IMR-90 (cell line): ENCODE measurements at regions not wholly inside any gene's neighbourhood (a gene's known extent, or its start where the extent isn't known, plus 50 kb on each side); places are given as distances from the start of the nearest gene placed in this dataset.

Experiments used
- ATAC-seq: fragments of 200-7000 bp; cut with Tn5 transposase; 2 replicates; pipeline ENCODE4 v1.9.1; 2020; ENCODE audit warnings: low read depth, mild to moderate bottlenecking, moderate library complexity
- BruUV-seq: library from RNA; stranded (reverse); fragments of 400-500 nt; replicated peaks from 2 replicates; lab custom pipeline; 2021; lab: Mats Ljungman, UMichigan
- CTCF ChIA-PET: fragments of 300-600 bp; formaldehyde crosslinking; extraction: SDS; loops from one replicate; lab custom pipeline; 2021; ENCODE audit warnings: antibody characterized with exemption; lab: Yijun Ruan, JAX
- POLR2A ChIA-PET: fragments of 300-600 bp; sonication (Branson Sonifier 250); formaldehyde crosslinking; loops from one replicate; lab custom pipeline; 2022; ENCODE audit warnings: antibody characterized with exemption; ENCODE audit not compliant: unreplicated experiment; lab: Charles Lee
- DNase-seq: peaks from one replicate; pipeline ENCODE4 v3.0.0; 2013
- H2AFZ ChIP-seq: replicated peaks from 2 replicates; pipeline ENCODE3; 2013; ENCODE audit warnings: low read length, mild to moderate bottlenecking; ENCODE audit not compliant: poor library complexity
- H2AK5ac ChIP-seq: 2 replicates; pipeline ENCODE4 v1.6.1; 2013; ENCODE audit warnings: low read depth, low read length, inconsistent platforms
- H2AK9ac ChIP-seq: replicated peaks from 2 replicates; pipeline ENCODE3; 2013; ENCODE audit warnings: mild to moderate bottlenecking, low read depth, low read length, moderate library complexity; ENCODE audit not compliant: poor library complexity
- H2BK120ac ChIP-seq: 2 replicates; pipeline ENCODE4 v1.6.1; 2013; ENCODE audit warnings: low read depth, low read length, inconsistent platforms
- H2BK15ac ChIP-seq: 3 replicates; pipeline ENCODE4 v1.6.1; 2013; ENCODE audit warnings: low read depth, low read length, inconsistent platforms
- H2BK20ac ChIP-seq: 2 replicates; pipeline ENCODE4 v1.6.1; 2013; ENCODE audit warnings: low read depth, mild to moderate bottlenecking, inconsistent platforms, low read length, moderate library complexity
- H2BK5ac ChIP-seq: 2 replicates; pipeline ENCODE4 v1.6.1; 2013; ENCODE audit warnings: mild to moderate bottlenecking, low read depth, low read length, inconsistent platforms; ENCODE audit not compliant: poor library complexity, severe bottlenecking
- H3K14ac ChIP-seq: replicated peaks from 2 replicates; pipeline ENCODE4 v1.6.1; 2013; ENCODE audit warnings: low read depth, low read length, inconsistent platforms
- H3K18ac ChIP-seq: 2 replicates; pipeline ENCODE4 v1.6.1; 2013; ENCODE audit warnings: low read depth, low read length, control low read depth
- H3K23ac ChIP-seq: 2 replicates; pipeline ENCODE4 v1.6.1; 2013; ENCODE audit warnings: low read depth, low read length, inconsistent platforms
- H3K27ac ChIP-seq: 2 replicates; pipeline ENCODE4 v1.5.1; 2013; ENCODE audit warnings: mild to moderate bottlenecking, control low read depth, low read length; ENCODE audit not compliant: insufficient read depth
- H3K27me3 ChIP-seq: 2 replicates; pipeline ENCODE4 v1.6.1; 2013; ENCODE audit warnings: low read length; ENCODE audit not compliant: control insufficient read depth, insufficient read depth
- H3K36me3 ChIP-seq: 2 replicates; pipeline ENCODE4 v1.6.1; 2013; ENCODE audit warnings: low read length, mixed read lengths; ENCODE audit not compliant: control insufficient read depth, insufficient read depth
- H3K4ac ChIP-seq: 2 replicates; pipeline ENCODE4 v1.6.1; 2013; ENCODE audit warnings: low read depth, low read length, inconsistent platforms
- H3K4me1 ChIP-seq: 2 replicates; pipeline ENCODE4 v1.6.1; 2013; ENCODE audit warnings: low read length, mixed read lengths; ENCODE audit not compliant: control insufficient read depth, insufficient read depth
- H3K4me2 ChIP-seq: 2 replicates; pipeline ENCODE4 v1.6.1; 2013; ENCODE audit warnings: low read depth, mild to moderate bottlenecking, control low read depth, low read length, moderate library complexity
- H3K4me3 ChIP-seq: 2 replicates; pipeline ENCODE4 v1.5.1; 2013; ENCODE audit warnings: low read depth, mild to moderate bottlenecking, control low read depth, low read length, moderate library complexity; ENCODE audit not compliant: insufficient read depth
- H3K56ac ChIP-seq: 2 replicates; pipeline ENCODE4 v1.6.1; 2013; ENCODE audit warnings: low read length, inconsistent platforms; ENCODE audit not compliant: insufficient read depth; ENCODE audit errors: extremely low read depth
- H3K79me1 ChIP-seq, 2 experiments: 2 replicates each; pipeline ENCODE4 v1.6.1; 2013; ENCODE audit warnings: low read length in 2 of 2, inconsistent platforms in 1 of 2, low read depth in 1 of 2
- H3K9ac ChIP-seq: 2 replicates; pipeline ENCODE4 v1.6.1; 2013; ENCODE audit warnings: low read depth, low read length, control low read depth
- H3K9me1 ChIP-seq: 2 replicates; pipeline ENCODE4 v1.6.1; 2013; ENCODE audit warnings: low read length, inconsistent platforms; ENCODE audit not compliant: insufficient read depth
- H3K9me3 ChIP-seq: 2 replicates; pipeline ENCODE4 v1.6.1; 2013; ENCODE audit warnings: low read length; ENCODE audit not compliant: control insufficient read depth, insufficient read depth
- H4K20me1 ChIP-seq: 2 replicates; pipeline ENCODE4 v1.6.1; 2013; ENCODE audit warnings: low read length, inconsistent platforms; ENCODE audit not compliant: insufficient read depth
- H4K5ac ChIP-seq: 2 replicates; pipeline ENCODE4 v1.6.1; 2013; ENCODE audit warnings: mild to moderate bottlenecking, low read depth, low read length, control low read depth
- H4K8ac ChIP-seq, 2 experiments: 2 replicates each; pipeline ENCODE4 v1.6.1; 2013; ENCODE audit warnings: low read depth in 2 of 2, low read length in 2 of 2, control low read depth in 1 of 2, inconsistent platforms in 1 of 2
- H4K91ac ChIP-seq: 2 replicates; pipeline ENCODE4 v1.6.1; 2013; ENCODE audit warnings: low read depth, low read length, inconsistent platforms; ENCODE audit not compliant: insufficient read depth
- RAD21 ChIP-seq: IDR thresholded peaks from 2 replicates; pipeline ENCODE4 v1.6.1; 2012; ENCODE audit warnings: low read length, improper control_type of control experiment
- RCOR1 ChIP-seq: IDR thresholded peaks from 2 replicates; pipeline ENCODE4 v1.6.1; 2012; ENCODE audit warnings: mild to moderate bottlenecking, low read length, improper control_type of control experiment; ENCODE audit not compliant: insufficient replicate concordance
- whole genome bisulfite sequencing, 2 experiments: methylation state at CpG; one replicate each; pipeline versions ENCODE4 v1.1.5 to v1.1.7; 2013; ENCODE audit warnings: missing lambda C conversion rate in 2 of 2; ENCODE audit not compliant: insufficient read length in 1 of 2; ENCODE audit errors: extremely low coverage in 2 of 2; 5-methylcytosine and 5-hydroxymethylcytosine counted together
- dilution Hi-C: fragments of 300-500 bp; cut with HindIII; formaldehyde crosslinking; loops from one replicate; pipeline ENCODE4 v1.14.3; 2018; ENCODE audit warnings: low sequenced_read_pairs; ENCODE audit not compliant: unreplicated experiment
- in situ Hi-C: fragments of 300-500 bp; cut with MboI; formaldehyde crosslinking; loops from 3 replicates; pipeline ENCODE4 v1.14.3; 2019; ENCODE audit warnings: low sequenced_read_pairs, inconsistent platforms, mixed read lengths
- intact Hi-C: fragments of 100-400 bp; cut with micrococcal nuclease; formaldehyde crosslinking; loops from 2 replicates; pipeline ENCODE4 v1.10.0; 2022

GRCh38 chr2:212628586-212628985, 90.0 kb upstream of the ERBB4 start:
- Histone ChIP-seq H3K27ac (no peak overlapping the region), H3K9me1 (no peaks in the 10 kb centered on the region), H2BK15ac (no peak overlapping the region), H2AK5ac (no peak overlapping the region), H2BK20ac (no peak overlapping the region), H3K14ac (no peak overlapping the region), H3K4me1 (no peaks in the 10 kb centered on the region), H3K9me3 (no peaks in the 10 kb centered on the region), H3K9ac (no peak overlapping the region), H3K18ac (no peak overlapping the region), H4K91ac (no peak overlapping the region), H4K20me1 (no peaks in the 10 kb centered on the region), H4K8ac (no peak overlapping the region), H3K4me3 (no peak overlapping the region), H3K36me3 (no peaks in the 10 kb centered on the region), H2AFZ (no peak overlapping the region), H2AK9ac (no peak overlapping the region), H3K4ac (no peak overlapping the region), H2BK5ac (no peak overlapping the region), H3K4me2 (no peak overlapping the region), H2BK120ac (no peak overlapping the region), H3K23ac (no peak overlapping the region), H3K56ac (no peak overlapping the region), H3K27me3 (no peaks in the 10 kb centered on the region), H4K5ac (no peak overlapping the region), H3K79me1 (no peaks in the 10 kb centered on the region)
- DNase-seq (no peak), ATAC-seq (no peak)
- TF ChIP-seq RAD21 (no peak), RCOR1 (no peak)
- ChIA-PET POLR2A (no interaction called here), CTCF (interaction anchor here (0.6 kb wide), 1 partner anchor 11 kb away, joined by 4 read pairs; no protein-coding TSS in a partner anchor)
- no CpG with 5 or more reads among the region's 1 CpG for WGBS, 2 experiments
- intact Hi-C loops: no loop called here
- no TSS peak for BruUV-seq
- dilution Hi-C loops: no loop called here
- in situ Hi-C loops: no loop called here
